H1 (cell line): ENCODE measurements at regions not wholly inside any gene's neighbourhood (a gene's known extent, or its start where the extent isn't known, plus 50 kb on each side); places are given as distances from the start of the nearest gene placed in this dataset.

Experiments
- ATF3 ChIP-seq: IDR thresholded peaks from 2 replicates; pipeline ENCODE4 v1.6.1; 2011; ENCODE audit warnings: low read depth, mild to moderate bottlenecking, low read length; ENCODE audit not compliant: insufficient read depth
- CTBP2 ChIP-seq: IDR thresholded peaks from 2 replicates; pipeline ENCODE4 v1.7.0; 2011; ENCODE audit warnings: borderline replicate concordance, mild to moderate bottlenecking, moderate library complexity, mixed read lengths, low read length; ENCODE audit not compliant: insufficient read depth, insufficient read length
- JUN ChIP-seq: IDR thresholded peaks from 2 replicates; pipeline ENCODE4 v1.6.1; 2011; ENCODE audit warnings: low read depth, mild to moderate bottlenecking, improper control_type of control experiment, low read length
- KDM1A ChIP-seq: fragments of 200-600, 300-600 bp; sonication (generic); IDR thresholded peaks from 2 replicates; pipeline ENCODE4 v1.7.1; 2016; ENCODE audit warnings: mild to moderate bottlenecking, low read length, borderline replicate concordance
- KDM4A ChIP-seq: IDR thresholded peaks from one replicate; pipeline ENCODE4 v1.7.1; 2012; ENCODE audit warnings: low read depth, mild to moderate bottlenecking, moderate library complexity, low read length, inconsistent platforms; ENCODE audit not compliant: severe bottlenecking
- KDM5A ChIP-seq: fragments of 200-600 bp; IDR thresholded peaks from 2 replicates; pipeline ENCODE4 v1.7.1; 2012; ENCODE audit warnings: mild to moderate bottlenecking, low read length, inconsistent platforms, mixed read lengths
- POLR2AphosphoS5 ChIP-seq: IDR thresholded peaks from 2 replicates; pipeline ENCODE4 v1.6.1; 2011; ENCODE audit warnings: low read depth, low read length
- RBBP5 ChIP-seq: IDR thresholded peaks from 2 replicates; pipeline ENCODE4 v1.7.1; 2012; ENCODE audit warnings: low read depth, mild to moderate bottlenecking, inconsistent platforms, low read length, moderate library complexity, borderline replicate concordance
- TBP ChIP-seq: IDR thresholded peaks from 2 replicates; pipeline ENCODE4 v1.6.1; 2011; ENCODE audit warnings: low read depth, low read length, improper control_type of control experiment

- no peak for TF ChIP-seq ATF3
- no peak for TF ChIP-seq KDM4A
- TF ChIP-seq JUN = no peak
- no peak for TF ChIP-seq POLR2AphosphoS5
- TF ChIP-seq KDM1A = no peak
- no peak for TF ChIP-seq RBBP5
- no peak for TF ChIP-seq TBP
- TF ChIP-seq CTBP2 = no peak
- no peak for TF ChIP-seq KDM5A
Observed at GRCh38 chr1:227486559-227486958, 76.8 kb upstream of the ZNF678 start (continued).
